M059J (cell line): ENCODE measurements at regions not wholly inside any gene's neighbourhood (a gene's known extent, or its start where the extent isn't known, plus 50 kb on each side); places are given as distances from the start of the nearest gene placed in this dataset.

Experiments used
- DNase-seq: peaks from one replicate; pipeline ENCODE4 v3.0.0-alpha.2; 2012; ENCODE audit warnings: low read depth

- no peak for DNase-seq
These were observed 76.5 kb upstream of the GTSF1L start for GRCh38 chr20:43803276-43803675.

- DNase-seq, result no peak
These were observed 73.4 kb upstream of the GTSF1L start for GRCh38 chr20:43800186-43800585.

GRCh38 chr20:43799741-43800140 is 72.9 kb upstream of the GTSF1L start:
- DNase-seq, result no peak

GRCh38 chr20:43799150-43799711 is 72.4 kb upstream of the GTSF1L start:
- peak; percentile 55 for DNase-seq

- peak; percentile 67 for DNase-seq
These were observed 71.7 kb upstream of the GTSF1L start for GRCh38 chr20:43798291-43799149.

- DNase-seq, result no peak
These were observed 67.5 kb upstream of the GTSF1L start for GRCh38 chr20:43794326-43794725.

- no peak for DNase-seq
These were observed 62.8 kb upstream of the GTSF1L start for GRCh38 chr20:43789593-43789992.

- DNase-seq, result no peak
These were observed 61.1 kb upstream of the GTSF1L start for GRCh38 chr20:43787937-43788336.

- no peak for DNase-seq
These were observed 60.1 kb upstream of the GTSF1L start for GRCh38 chr20:43786885-43787284.

GRCh38 chr20:43781215-43781614 is 54.4 kb upstream of the GTSF1L start:
- no peak for DNase-seq

GRCh38 chr20:43778375-43778774 is 51.6 kb upstream of the GTSF1L start:
- no peak for DNase-seq

- DNase-seq, result peak; percentile 87
These were observed 49.9 kb upstream of the GTSF1L start for GRCh38 chr20:43776691-43777090.
